PC-3 (cell line): ENCODE measurements at regions not wholly inside any gene's neighbourhood (a gene's known extent, or its start where the extent isn't known, plus 50 kb on each side); places are given as distances from the start of the nearest gene placed in this dataset.

Experiments
- ATAC-seq: fragments of 200-7000 bp; cut with Tn5 transposase; 2 replicates; pipeline ENCODE4 v1.9.1; 2020; ENCODE audit warnings: mild to moderate bottlenecking, moderate library complexity
- BruUV-seq: library from RNA; stranded (reverse); fragments of 400-500 nt; replicated peaks from 2 replicates; lab custom pipeline; 2021; lab: Mats Ljungman, UMichigan
- CTCF ChIA-PET: fragments of 300-600 bp; sonication (Branson Sonifier 250); formaldehyde crosslinking; loops from one replicate; lab custom pipeline; 2022; ENCODE audit warnings: antibody characterized with exemption; lab: Charles Lee
- POLR2A ChIA-PET: fragments of 300-600 bp; sonication (Branson Sonifier 250); formaldehyde crosslinking; loops from one replicate; lab custom pipeline; 2022; ENCODE audit warnings: antibody characterized with exemption; ENCODE audit not compliant: unreplicated experiment; lab: Charles Lee
- DNase-seq: peaks from one replicate; pipeline ENCODE4 v3.0.0-alpha.2; 2015
- H2AFZ ChIP-seq: fragments of 300-600 bp; sonication (generic); 2 replicates; pipeline ENCODE4 v1.6.0; 2016; ENCODE audit warnings: antibody characterized with exemption, low read length
- H3F3A ChIP-seq: fragments of 300-600 bp; sonication (generic); one replicate; pipeline ENCODE4 v1.6.0; 2017; ENCODE audit warnings: antibody characterized with exemption, low read length, control low read depth, mild to moderate bottlenecking; ENCODE audit not compliant: unreplicated experiment
- H3K27ac ChIP-seq: fragments of 300-600 bp; sonication (generic); 2 replicates; pipeline ENCODE4 v1.5.1; 2016; ENCODE audit warnings: mild to moderate bottlenecking, low read length
- H3K27me3 ChIP-seq: fragments of 300-600 bp; sonication (generic); 2 replicates; pipeline ENCODE4 v1.6.1; 2016; ENCODE audit warnings: low read length, mixed read lengths
- H3K36me3 ChIP-seq: fragments of 300-600 bp; sonication (generic); 2 replicates; pipeline ENCODE4 v1.6.1; 2016; ENCODE audit warnings: low read depth, mixed run types, low read length, mixed read lengths
- H3K4me1 ChIP-seq: fragments of 300-600 bp; sonication (generic); 2 replicates; pipeline ENCODE4 v1.5.1; 2016; ENCODE audit warnings: low read length; ENCODE audit not compliant: insufficient read depth
- H3K4me2 ChIP-seq: fragments of 300-600 bp; sonication (generic); 2 replicates; pipeline ENCODE4 v1.6.0; 2016; ENCODE audit warnings: low read length
- H3K4me3 ChIP-seq: fragments of 300-600 bp; sonication (generic); 2 replicates; pipeline ENCODE4 v1.5.1; 2016; ENCODE audit warnings: mild to moderate bottlenecking, low read length, mixed read lengths
- H3K79me2 ChIP-seq: fragments of 300-600 bp; sonication (generic); 2 replicates; pipeline ENCODE4 v1.6.1; 2017; ENCODE audit warnings: low read length, mixed read lengths
- H3K9ac ChIP-seq: fragments of 300-600 bp; sonication (generic); 2 replicates; pipeline ENCODE4 v1.6.0; 2016; ENCODE audit warnings: mild to moderate bottlenecking, low read length
- H3K9me2 ChIP-seq: fragments of 300-600 bp; sonication (generic); replicated peaks from 2 replicates; pipeline ENCODE4 v1.6.1; 2016; ENCODE audit warnings: mixed run types, low read length, mixed read lengths
- H3K9me3 ChIP-seq: fragments of 300-600 bp; sonication (generic); 2 replicates; pipeline ENCODE4 v1.6.1; 2016; ENCODE audit warnings: low read length, mixed read lengths
- H4K20me1 ChIP-seq: fragments of 300-600 bp; sonication (generic); 2 replicates; pipeline ENCODE4 v1.6.1; 2016; ENCODE audit warnings: low read length, mixed read lengths
- CTCF ChIP-seq: fragments of 300-600 bp; sonication (generic); conservative IDR thresholded peaks from 2 replicates; pipeline ENCODE4 v1.5.1; 2017; ENCODE audit warnings: antibody characterized with exemption, low read depth, mild to moderate bottlenecking, low read length
- EZH2 ChIP-seq: fragments of 300-600 bp; sonication (generic); IDR thresholded peaks from one replicate; pipeline ENCODE4 v1.6.1; 2017; ENCODE audit warnings: antibody characterized with exemption, mild to moderate bottlenecking, low read length; ENCODE audit not compliant: unreplicated experiment
- EZH2phosphoT487 ChIP-seq: fragments of 300-600 bp; sonication (generic); IDR thresholded peaks from 2 replicates; pipeline ENCODE4 v1.6.1; 2018; ENCODE audit warnings: mild to moderate bottlenecking, antibody characterized with exemption, low read length, borderline replicate concordance
- intact Hi-C: fragments of 100-400 bp; cut with micrococcal nuclease; formaldehyde crosslinking; loops from 2 replicates; pipeline ENCODE4 v1.9.0; 2023

- intact Hi-C loops, result no loop called here
Measured at GRCh38 chr12:77497647-77498046, 333.0 kb upstream of the NAV3 start.

GRCh38 chr12:77496714-77497113 lies 334.0 kb upstream of the NAV3 start:
- H3K4me2 ChIP-seq, result no peak overlapping the region
- H3K27me3 ChIP-seq, result no peaks in the 10 kb centered on the region
- CTCF ChIA-PET, result no interaction called here
- intact Hi-C loops, result no loop called here
- H3K27ac ChIP-seq, result no peak overlapping the region
- H3F3A ChIP-seq, result no peaks in the 10 kb centered on the region
- no peaks in the 10 kb centered on the region for H3K4me1 ChIP-seq
- no peaks in the 10 kb centered on the region for H3K9me2 ChIP-seq
- no peak overlapping the region for H3K4me3 ChIP-seq
- H4K20me1 ChIP-seq, result no peaks in the 10 kb centered on the region
- H2AFZ ChIP-seq, result no peak overlapping the region
- DNase-seq, result no peak
- H3K9me3 ChIP-seq, result no peaks in the 10 kb centered on the region
- no peak overlapping the region for H3K9ac ChIP-seq
- no peak for ATAC-seq
- H3K79me2 ChIP-seq, result no peaks in the 10 kb centered on the region
- no peak for TF ChIP-seq EZH2
- no peak for TF ChIP-seq EZH2phosphoT487
- TF ChIP-seq CTCF, result no peak
- BruUV-seq, result no TSS peak
- no peaks in the 10 kb centered on the region for H3K36me3 ChIP-seq
- POLR2A ChIA-PET, result no interaction called here

More at GRCh38 chr12:77497647-77498046, 333.0 kb upstream of the NAV3 start:
- Histone ChIP-seq H3K79me2 (no peaks in the 10 kb centered on the region), H3K9me2 (no peaks in the 10 kb centered on the region), H3K4me2 (no peak overlapping the region), H3K36me3 (no peaks in the 10 kb centered on the region), H3K9me3 (no peaks in the 10 kb centered on the region), H3F3A (no peaks in the 10 kb centered on the region), H3K27ac (no peak overlapping the region), H3K9ac (no peak overlapping the region), H2AFZ (no peak overlapping the region), H4K20me1 (no peaks in the 10 kb centered on the region), H3K4me3 (no peak overlapping the region), H3K27me3 (no peaks in the 10 kb centered on the region), H3K4me1 (no peaks in the 10 kb centered on the region)
- ChIA-PET CTCF (no interaction called here), POLR2A (no interaction called here)
- TF ChIP-seq EZH2, result no peak
- no peak for TF ChIP-seq EZH2phosphoT487
- TF ChIP-seq CTCF, result no peak
- DNase-seq, result no peak
- ATAC-seq, result no peak
- BruUV-seq, result no TSS peak

- ATAC-seq (no peak), DNase-seq (no peak)
- Histone ChIP-seq H3K79me2 (no peaks in the 10 kb centered on the region), H4K20me1 (no peaks in the 10 kb centered on the region), H3K4me3 (no peak overlapping the region), H3K4me1 (no peaks in the 10 kb centered on the region), H3K9ac (no peak overlapping the region), H2AFZ (no peak overlapping the region), H3K36me3 (no peaks in the 10 kb centered on the region), H3K4me2 (no peak overlapping the region), H3K27me3 (peaks cover 12% of the 10 kb centered on the region; the same call in 1 of the 2 replicates), H3K27ac (no peak overlapping the region), H3K9me2 (no peaks in the 10 kb centered on the region), H3K9me3 (no peaks in the 10 kb centered on the region), H3F3A (no peaks in the 10 kb centered on the region)
- BruUV-seq, result no TSS peak
- ChIA-PET POLR2A (no interaction called here), CTCF (no interaction called here)
- intact Hi-C loops, result no loop called here
- TF ChIP-seq EZH2, result no peak
- no peak for TF ChIP-seq EZH2phosphoT487
- no peak for TF ChIP-seq CTCF
Measured at GRCh38 chr12:77494296-77494695, 336.4 kb upstream of the NAV3 start.
